ENCODE measurements at regions not wholly inside any gene's neighbourhood (a gene's known extent, or its start where the extent isn't known, plus 50 kb on each side); places are given as distances from the start of the nearest gene placed in this dataset.

GRCh38 chr20:47998736-47999135 lies 213.5 kb upstream of the SULF2 start:
- TF ChIP-seq, protein P1, sequence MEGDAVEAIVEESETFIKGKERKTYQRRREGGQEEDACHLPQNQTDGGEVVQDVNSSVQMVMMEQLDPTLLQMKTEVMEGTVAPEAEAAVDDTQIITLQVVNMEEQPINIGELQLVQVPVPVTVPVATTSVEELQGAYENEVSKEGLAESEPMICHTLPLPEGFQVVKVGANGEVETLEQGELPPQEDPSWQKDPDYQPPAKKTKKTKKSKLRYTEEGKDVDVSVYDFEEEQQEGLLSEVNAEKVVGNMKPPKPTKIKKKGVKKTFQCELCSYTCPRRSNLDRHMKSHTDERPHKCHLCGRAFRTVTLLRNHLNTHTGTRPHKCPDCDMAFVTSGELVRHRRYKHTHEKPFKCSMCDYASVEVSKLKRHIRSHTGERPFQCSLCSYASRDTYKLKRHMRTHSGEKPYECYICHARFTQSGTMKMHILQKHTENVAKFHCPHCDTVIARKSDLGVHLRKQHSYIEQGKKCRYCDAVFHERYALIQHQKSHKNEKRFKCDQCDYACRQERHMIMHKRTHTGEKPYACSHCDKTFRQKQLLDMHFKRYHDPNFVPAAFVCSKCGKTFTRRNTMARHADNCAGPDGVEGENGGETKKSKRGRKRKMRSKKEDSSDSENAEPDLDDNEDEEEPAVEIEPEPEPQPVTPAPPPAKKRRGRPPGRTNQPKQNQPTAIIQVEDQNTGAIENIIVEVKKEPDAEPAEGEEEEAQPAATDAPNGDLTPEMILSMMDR (conservative IDR thresholded peaks at IDR 0.05), result no peak
- no peak for TF ChIP-seq EZH2 (IDR thresholded peaks at IDR 0.05; ENCODE audit: low read depth)
